ENCODE measurements at regions not wholly inside any gene's neighbourhood (a gene's known extent, or its start where the extent isn't known, plus 50 kb on each side); places are given as distances from the start of the nearest gene placed in this dataset.

DNA sequence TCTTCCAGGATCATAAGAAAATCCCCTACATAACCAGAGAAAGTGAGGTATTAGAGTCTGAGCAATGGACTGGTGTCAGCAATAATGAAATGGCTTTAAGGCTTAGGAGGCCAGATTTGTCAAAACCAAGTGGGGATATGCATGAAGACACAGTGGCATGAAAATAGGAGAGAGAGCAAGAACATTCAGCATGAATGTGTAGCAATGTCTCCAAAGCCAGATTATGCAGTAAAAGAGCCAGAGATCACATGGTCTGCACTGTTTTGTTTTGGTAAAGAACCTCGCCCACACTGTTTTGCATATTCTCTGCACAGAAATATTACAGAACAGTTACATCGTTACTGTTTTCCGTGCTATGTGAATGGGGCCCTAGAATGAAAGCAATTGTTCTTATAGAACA lies 589.4 kb downstream of the PLPP3 start:
- TF ChIP-seq, protein P1, sequence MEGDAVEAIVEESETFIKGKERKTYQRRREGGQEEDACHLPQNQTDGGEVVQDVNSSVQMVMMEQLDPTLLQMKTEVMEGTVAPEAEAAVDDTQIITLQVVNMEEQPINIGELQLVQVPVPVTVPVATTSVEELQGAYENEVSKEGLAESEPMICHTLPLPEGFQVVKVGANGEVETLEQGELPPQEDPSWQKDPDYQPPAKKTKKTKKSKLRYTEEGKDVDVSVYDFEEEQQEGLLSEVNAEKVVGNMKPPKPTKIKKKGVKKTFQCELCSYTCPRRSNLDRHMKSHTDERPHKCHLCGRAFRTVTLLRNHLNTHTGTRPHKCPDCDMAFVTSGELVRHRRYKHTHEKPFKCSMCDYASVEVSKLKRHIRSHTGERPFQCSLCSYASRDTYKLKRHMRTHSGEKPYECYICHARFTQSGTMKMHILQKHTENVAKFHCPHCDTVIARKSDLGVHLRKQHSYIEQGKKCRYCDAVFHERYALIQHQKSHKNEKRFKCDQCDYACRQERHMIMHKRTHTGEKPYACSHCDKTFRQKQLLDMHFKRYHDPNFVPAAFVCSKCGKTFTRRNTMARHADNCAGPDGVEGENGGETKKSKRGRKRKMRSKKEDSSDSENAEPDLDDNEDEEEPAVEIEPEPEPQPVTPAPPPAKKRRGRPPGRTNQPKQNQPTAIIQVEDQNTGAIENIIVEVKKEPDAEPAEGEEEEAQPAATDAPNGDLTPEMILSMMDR (IDR thresholded peaks at IDR 0.05): no peak
- TF ChIP-seq EP300 (IDR thresholded peaks at IDR 0.05): no peak

All from tibial nerve (tissue), 4 donors.